ENCODE measurements at regions not wholly inside any gene's neighbourhood (a gene's known extent, or its start where the extent isn't known, plus 50 kb on each side); places are given as distances from the start of the nearest gene placed in this dataset.

GRCh38 chr1:73635021-73635420, 563.0 kb downstream of the LRRIQ3 start:
- TF ChIP-seq, protein P1, sequence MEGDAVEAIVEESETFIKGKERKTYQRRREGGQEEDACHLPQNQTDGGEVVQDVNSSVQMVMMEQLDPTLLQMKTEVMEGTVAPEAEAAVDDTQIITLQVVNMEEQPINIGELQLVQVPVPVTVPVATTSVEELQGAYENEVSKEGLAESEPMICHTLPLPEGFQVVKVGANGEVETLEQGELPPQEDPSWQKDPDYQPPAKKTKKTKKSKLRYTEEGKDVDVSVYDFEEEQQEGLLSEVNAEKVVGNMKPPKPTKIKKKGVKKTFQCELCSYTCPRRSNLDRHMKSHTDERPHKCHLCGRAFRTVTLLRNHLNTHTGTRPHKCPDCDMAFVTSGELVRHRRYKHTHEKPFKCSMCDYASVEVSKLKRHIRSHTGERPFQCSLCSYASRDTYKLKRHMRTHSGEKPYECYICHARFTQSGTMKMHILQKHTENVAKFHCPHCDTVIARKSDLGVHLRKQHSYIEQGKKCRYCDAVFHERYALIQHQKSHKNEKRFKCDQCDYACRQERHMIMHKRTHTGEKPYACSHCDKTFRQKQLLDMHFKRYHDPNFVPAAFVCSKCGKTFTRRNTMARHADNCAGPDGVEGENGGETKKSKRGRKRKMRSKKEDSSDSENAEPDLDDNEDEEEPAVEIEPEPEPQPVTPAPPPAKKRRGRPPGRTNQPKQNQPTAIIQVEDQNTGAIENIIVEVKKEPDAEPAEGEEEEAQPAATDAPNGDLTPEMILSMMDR (IDR thresholded peaks at IDR 0.05; ENCODE audit: low read length): no peak
- no peak for TF ChIP-seq EZH2 (optimal IDR thresholded peaks at IDR 0.05; ENCODE audit: low read depth, low read length)
